Putamen (tissue), 1 donor: ENCODE measurements at regions not wholly inside any gene's neighbourhood (a gene's known extent, or its start where the extent isn't known, plus 50 kb on each side); places are given as distances from the start of the nearest gene placed in this dataset.
A peak's percentile ranks its signal among the peaks of the same experiment; 100 is the strongest.

Experiments
- DNase-seq: peaks from one replicate; pipeline ENCODE4 v3.0.0-alpha.2; 2016; ENCODE audit warnings: low spot score

- DNase-seq = no peak
Measured at GRCh38 chr10:108422286-108422685, 1257.8 kb upstream of the SORCS1 start.

GRCh38 chr10:108421266-108421665 is 1256.8 kb upstream of the SORCS1 start:
- DNase-seq = no peak

- DNase-seq = no peak
Measured at GRCh38 chr10:108413954-108414353, 1249.4 kb upstream of the SORCS1 start.

- no peak for DNase-seq
Measured at GRCh38 chr10:108412323-108412722, 1247.8 kb upstream of the SORCS1 start.

- DNase-seq = no peak
Measured at GRCh38 chr10:108411894-108412293, 1247.4 kb upstream of the SORCS1 start.

GRCh38 chr10:108411206-108411605 is 1246.7 kb upstream of the SORCS1 start:
- DNase-seq = no peak

- DNase-seq = no peak
Measured at GRCh38 chr10:108410236-108410635, 1245.7 kb upstream of the SORCS1 start.

- no peak for DNase-seq
Measured at GRCh38 chr10:108409306-108409705, 1244.8 kb upstream of the SORCS1 start.

- no peak for DNase-seq
Measured at GRCh38 chr10:108404155-108404554, 1239.6 kb upstream of the SORCS1 start.

- DNase-seq = no peak
Measured at GRCh38 chr10:108399465-108399864, 1235.0 kb upstream of the SORCS1 start.

GRCh38 chr10:108393089-108393488 is 1228.6 kb upstream of the SORCS1 start:
- DNase-seq = peak; percentile 45

- no peak for DNase-seq
Measured at GRCh38 chr10:108392286-108392685, 1227.8 kb upstream of the SORCS1 start.

GRCh38 chr10:108388706-108389105 is 1224.2 kb upstream of the SORCS1 start:
- DNase-seq = peak; percentile 3

GRCh38 chr10:108385963-108386362 is 1221.5 kb upstream of the SORCS1 start:
- DNase-seq = no peak

- no peak for DNase-seq
Measured at GRCh38 chr10:108384378-108384777, 1219.9 kb upstream of the SORCS1 start.

- no peak for DNase-seq
Measured at GRCh38 chr10:108378779-108379178, 1214.3 kb upstream of the SORCS1 start.

GRCh38 chr10:108375691-108376090 is 1211.2 kb upstream of the SORCS1 start:
- DNase-seq = no peak

- DNase-seq = no peak
Measured at GRCh38 chr10:108374991-108375390, 1210.5 kb upstream of the SORCS1 start.

GRCh38 chr10:108365541-108365940 is 1201.0 kb upstream of the SORCS1 start:
- no peak for DNase-seq

GRCh38 chr10:108363576-108363975 is 1199.1 kb upstream of the SORCS1 start:
- DNase-seq = no peak

- DNase-seq = no peak
Measured at GRCh38 chr10:108362961-108363360, 1198.5 kb upstream of the SORCS1 start.

GRCh38 chr10:108362296-108362695 is 1197.8 kb upstream of the SORCS1 start:
- DNase-seq = no peak

- DNase-seq = no peak
Measured at GRCh38 chr10:108360187-108360586, 1195.7 kb upstream of the SORCS1 start.

- peak; percentile 3 for DNase-seq
Measured at GRCh38 chr10:108358912-108359311, 1194.4 kb upstream of the SORCS1 start.

- DNase-seq = no peak
Measured at GRCh38 chr10:108352771-108353170, 1188.3 kb upstream of the SORCS1 start.
